GM23338 (cell line): ENCODE measurements at regions not wholly inside any gene's neighbourhood (a gene's known extent, or its start where the extent isn't known, plus 50 kb on each side); places are given as distances from the start of the nearest gene placed in this dataset.

ENCODE experiments used
- CREB1 ChIP-seq: fragments of 250-450 bp; sonication (Bioruptor Pico); IDR thresholded peaks from 2 replicates; pipeline ENCODE4 v1.5.0; 2020; ENCODE audit warnings: low read depth, mild to moderate bottlenecking, moderate library complexity
- EZH2phosphoT487 ChIP-seq: fragments of 200-600 bp; sonication (generic); IDR thresholded peaks from one replicate; pipeline ENCODE4 v1.8.1; 2018; ENCODE audit warnings: antibody characterized with exemption; ENCODE audit not compliant: unreplicated experiment
- JUNB ChIP-seq: IDR thresholded peaks from one replicate; pipeline ENCODE4 v1.6.1; 2016; ENCODE audit warnings: antibody characterized with exemption; ENCODE audit not compliant: unreplicated experiment
- NANOG ChIP-seq: IDR thresholded peaks from 2 replicates; pipeline ENCODE4 v1.6.1; 2016; ENCODE audit warnings: antibody characterized with exemption, borderline replicate concordance
- POLR2AphosphoS5 ChIP-seq: IDR thresholded peaks from 2 replicates; pipeline ENCODE4 v1.6.1; 2016; ENCODE audit warnings: antibody characterized with exemption, low read depth
- STAT1 ChIP-seq: IDR thresholded peaks from one replicate; pipeline ENCODE4 v1.6.1; 2016; ENCODE audit warnings: antibody characterized with exemption; ENCODE audit not compliant: unreplicated experiment
- TF ChIP-seq, protein P1 (sequence below): fragments of 250-450 bp; sonication (Bioruptor Pico); IDR thresholded peaks from 2 replicates; pipeline ENCODE4 v1.5.0; 2020; ENCODE audit warnings: mild to moderate bottlenecking, moderate library complexity
- TF ChIP-seq, protein P2 (sequence below): IDR thresholded peaks from one replicate; pipeline ENCODE4 v1.6.1; 2018; ENCODE audit warnings: antibody characterized with exemption; ENCODE audit not compliant: unreplicated experiment
- TF ChIP-seq, protein P3 (sequence below): IDR thresholded peaks from 2 replicates; pipeline ENCODE4 v1.6.1; 2016; ENCODE audit warnings: antibody characterized with exemption

DNA sequence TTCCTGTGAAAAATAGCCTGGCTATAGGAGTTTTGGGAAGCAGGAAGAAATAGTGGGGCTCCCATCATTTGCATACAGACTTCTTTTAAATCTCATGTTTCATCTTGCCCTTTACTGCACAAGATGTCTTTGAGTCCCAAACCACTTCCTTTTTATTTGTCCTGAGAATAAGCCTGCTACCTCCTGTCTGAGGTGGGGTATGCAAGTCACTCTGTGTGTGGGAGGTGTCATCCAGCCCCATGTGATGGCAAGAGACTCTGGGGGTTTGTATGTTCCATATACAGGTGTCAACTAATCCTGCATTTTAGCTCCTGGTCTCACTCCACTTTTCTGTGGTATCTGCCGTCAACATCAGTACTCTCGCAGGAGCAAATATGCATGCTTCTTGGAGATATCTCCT, 102.0 kb downstream of the OTOL1 start (continued):
- TF ChIP-seq, protein P1, sequence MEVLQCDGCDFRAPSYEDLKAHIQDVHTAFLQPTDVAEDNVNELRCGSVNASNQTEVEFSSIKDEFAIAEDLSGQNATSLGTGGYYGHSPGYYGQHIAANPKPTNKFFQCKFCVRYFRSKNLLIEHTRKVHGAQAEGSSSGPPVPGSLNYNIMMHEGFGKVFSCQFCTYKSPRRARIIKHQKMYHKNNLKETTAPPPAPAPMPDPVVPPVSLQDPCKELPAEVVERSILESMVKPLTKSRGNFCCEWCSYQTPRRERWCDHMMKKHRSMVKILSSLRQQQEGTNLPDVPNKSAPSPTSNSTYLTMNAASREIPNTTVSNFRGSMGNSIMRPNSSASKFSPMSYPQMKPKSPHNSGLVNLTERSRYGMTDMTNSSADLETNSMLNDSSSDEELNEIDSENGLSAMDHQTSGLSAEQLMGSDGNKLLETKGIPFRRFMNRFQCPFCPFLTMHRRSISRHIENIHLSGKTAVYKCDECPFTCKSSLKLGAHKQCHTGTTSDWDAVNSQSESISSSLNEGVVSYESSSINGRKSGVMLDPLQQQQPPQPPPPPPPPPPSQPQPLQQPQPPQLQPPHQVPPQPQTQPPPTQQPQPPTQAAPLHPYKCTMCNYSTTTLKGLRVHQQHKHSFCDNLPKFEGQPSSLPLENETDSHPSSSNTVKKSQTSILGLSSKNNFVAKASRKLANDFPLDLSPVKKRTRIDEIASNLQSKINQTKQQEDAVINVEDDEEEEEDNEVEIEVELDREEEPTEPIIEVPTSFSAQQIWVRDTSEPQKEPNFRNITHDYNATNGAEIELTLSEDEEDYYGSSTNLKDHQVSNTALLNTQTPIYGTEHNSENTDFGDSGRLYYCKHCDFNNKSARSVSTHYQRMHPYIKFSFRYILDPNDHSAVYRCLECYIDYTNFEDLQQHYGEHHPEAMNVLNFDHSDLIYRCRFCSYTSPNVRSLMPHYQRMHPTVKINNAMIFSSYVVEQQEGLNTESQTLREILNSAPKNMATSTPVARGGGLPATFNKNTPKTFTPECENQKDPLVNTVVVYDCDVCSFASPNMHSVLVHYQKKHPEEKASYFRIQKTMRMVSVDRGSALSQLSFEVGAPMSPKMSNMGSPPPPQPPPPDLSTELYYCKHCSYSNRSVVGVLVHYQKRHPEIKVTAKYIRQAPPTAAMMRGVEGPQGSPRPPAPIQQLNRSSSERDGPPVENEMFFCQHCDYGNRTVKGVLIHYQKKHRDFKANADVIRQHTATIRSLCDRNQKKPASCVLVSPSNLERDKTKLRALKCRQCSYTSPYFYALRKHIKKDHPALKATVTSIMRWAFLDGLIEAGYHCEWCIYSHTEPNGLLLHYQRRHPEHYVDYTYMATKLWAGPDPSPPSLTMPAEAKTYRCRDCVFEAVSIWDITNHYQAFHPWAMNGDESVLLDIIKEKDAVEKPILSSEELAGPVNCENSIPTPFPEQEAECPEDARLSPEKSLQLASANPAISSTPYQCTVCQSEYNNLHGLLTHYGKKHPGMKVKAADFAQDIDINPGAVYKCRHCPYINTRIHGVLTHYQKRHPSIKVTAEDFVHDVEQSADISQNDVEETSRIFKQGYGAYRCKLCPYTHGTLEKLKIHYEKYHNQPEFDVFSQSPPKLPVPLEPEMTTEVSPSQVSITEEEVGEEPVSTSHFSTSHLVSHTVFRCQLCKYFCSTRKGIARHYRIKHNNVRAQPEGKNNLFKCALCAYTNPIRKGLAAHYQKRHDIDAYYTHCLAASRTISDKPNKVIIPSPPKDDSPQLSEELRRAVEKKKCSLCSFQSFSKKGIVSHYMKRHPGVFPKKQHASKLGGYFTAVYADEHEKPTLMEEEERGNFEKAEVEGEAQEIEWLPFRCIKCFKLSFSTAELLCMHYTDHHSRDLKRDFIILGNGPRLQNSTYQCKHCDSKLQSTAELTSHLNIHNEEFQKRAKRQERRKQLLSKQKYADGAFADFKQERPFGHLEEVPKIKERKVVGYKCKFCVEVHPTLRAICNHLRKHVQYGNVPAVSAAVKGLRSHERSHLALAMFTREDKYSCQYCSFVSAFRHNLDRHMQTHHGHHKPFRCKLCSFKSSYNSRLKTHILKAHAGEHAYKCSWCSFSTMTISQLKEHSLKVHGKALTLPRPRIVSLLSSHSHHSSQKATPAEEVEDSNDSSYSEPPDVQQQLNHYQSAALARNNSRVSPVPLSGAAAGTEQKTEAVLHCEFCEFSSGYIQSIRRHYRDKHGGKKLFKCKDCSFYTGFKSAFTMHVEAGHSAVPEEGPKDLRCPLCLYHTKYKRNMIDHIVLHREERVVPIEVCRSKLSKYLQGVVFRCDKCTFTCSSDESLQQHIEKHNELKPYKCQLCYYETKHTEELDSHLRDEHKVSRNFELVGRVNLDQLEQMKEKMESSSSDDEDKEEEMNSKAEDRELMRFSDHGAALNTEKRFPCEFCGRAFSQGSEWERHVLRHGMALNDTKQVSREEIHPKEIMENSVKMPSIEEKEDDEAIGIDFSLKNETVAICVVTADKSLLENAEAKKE (CRISPR knock-in tag), result no peak
- TF ChIP-seq, protein P2, sequence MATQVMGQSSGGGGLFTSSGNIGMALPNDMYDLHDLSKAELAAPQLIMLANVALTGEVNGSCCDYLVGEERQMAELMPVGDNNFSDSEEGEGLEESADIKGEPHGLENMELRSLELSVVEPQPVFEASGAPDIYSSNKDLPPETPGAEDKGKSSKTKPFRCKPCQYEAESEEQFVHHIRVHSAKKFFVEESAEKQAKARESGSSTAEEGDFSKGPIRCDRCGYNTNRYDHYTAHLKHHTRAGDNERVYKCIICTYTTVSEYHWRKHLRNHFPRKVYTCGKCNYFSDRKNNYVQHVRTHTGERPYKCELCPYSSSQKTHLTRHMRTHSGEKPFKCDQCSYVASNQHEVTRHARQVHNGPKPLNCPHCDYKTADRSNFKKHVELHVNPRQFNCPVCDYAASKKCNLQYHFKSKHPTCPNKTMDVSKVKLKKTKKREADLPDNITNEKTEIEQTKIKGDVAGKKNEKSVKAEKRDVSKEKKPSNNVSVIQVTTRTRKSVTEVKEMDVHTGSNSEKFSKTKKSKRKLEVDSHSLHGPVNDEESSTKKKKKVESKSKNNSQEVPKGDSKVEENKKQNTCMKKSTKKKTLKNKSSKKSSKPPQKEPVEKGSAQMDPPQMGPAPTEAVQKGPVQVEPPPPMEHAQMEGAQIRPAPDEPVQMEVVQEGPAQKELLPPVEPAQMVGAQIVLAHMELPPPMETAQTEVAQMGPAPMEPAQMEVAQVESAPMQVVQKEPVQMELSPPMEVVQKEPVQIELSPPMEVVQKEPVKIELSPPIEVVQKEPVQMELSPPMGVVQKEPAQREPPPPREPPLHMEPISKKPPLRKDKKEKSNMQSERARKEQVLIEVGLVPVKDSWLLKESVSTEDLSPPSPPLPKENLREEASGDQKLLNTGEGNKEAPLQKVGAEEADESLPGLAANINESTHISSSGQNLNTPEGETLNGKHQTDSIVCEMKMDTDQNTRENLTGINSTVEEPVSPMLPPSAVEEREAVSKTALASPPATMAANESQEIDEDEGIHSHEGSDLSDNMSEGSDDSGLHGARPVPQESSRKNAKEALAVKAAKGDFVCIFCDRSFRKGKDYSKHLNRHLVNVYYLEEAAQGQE, result no peak
- no peak for TF ChIP-seq JUNB
- no peak for TF ChIP-seq NANOG
- TF ChIP-seq CREB1, result no peak
- no peak for TF ChIP-seq STAT1
- TF ChIP-seq, protein P3, sequence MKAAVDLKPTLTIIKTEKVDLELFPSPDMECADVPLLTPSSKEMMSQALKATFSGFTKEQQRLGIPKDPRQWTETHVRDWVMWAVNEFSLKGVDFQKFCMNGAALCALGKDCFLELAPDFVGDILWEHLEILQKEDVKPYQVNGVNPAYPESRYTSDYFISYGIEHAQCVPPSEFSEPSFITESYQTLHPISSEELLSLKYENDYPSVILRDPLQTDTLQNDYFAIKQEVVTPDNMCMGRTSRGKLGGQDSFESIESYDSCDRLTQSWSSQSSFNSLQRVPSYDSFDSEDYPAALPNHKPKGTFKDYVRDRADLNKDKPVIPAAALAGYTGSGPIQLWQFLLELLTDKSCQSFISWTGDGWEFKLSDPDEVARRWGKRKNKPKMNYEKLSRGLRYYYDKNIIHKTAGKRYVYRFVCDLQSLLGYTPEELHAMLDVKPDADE, result no peak
- TF ChIP-seq EZH2phosphoT487, result no peak
- TF ChIP-seq POLR2AphosphoS5, result no peak
